Common myeloid progenitor, CD34-positive (primary cell): ENCODE measurements at regions not wholly inside any gene's neighbourhood (a gene's known extent, or its start where the extent isn't known, plus 50 kb on each side); places are given as distances from the start of the nearest gene placed in this dataset.
A peak's percentile ranks its signal among the peaks of the same experiment; 100 is the strongest.

Experiments used
- CTCF ChIA-PET: fragments of 350-600 bp; sonication (Branson Sonifier 250); formaldehyde crosslinking; loops from one replicate; lab custom pipeline; 2021; ENCODE audit warnings: antibody characterized with exemption; lab: Charles Lee
- POLR2A ChIA-PET: fragments of 350-600 bp; sonication (Branson Sonifier 250); formaldehyde crosslinking; loops from one replicate; lab custom pipeline; 2021; ENCODE audit warnings: antibody characterized with exemption; lab: Charles Lee
- DNase-seq, 3 donors: peaks; one replicate each; pipeline versions ENCODE4 v3.0.0 to v3.0.0-alpha.2; 2013
- H3K27ac ChIP-seq, 2 experiments: 1 replicate in 1 of 2; 2 replicates in 1 of 2; pipeline ENCODE4 v1.7.0; 2013; ENCODE audit warnings: inconsistent platforms in 2 of 2, low read length in 2 of 2, mild to moderate bottlenecking in 2 of 2, low read depth in 1 of 2, moderate library complexity in 1 of 2; ENCODE audit not compliant: severe bottlenecking in 2 of 2, insufficient read depth in 1 of 2, poor library complexity in 1 of 2
- H3K27me3 ChIP-seq, 5 experiments: replicated peaks in 2 of 5; 1 replicate in 3 of 5; 2 replicates in 2 of 5; pipeline versions ENCODE4 v1.6.1 to v1.7.0; 2013; ENCODE audit warnings: low read length in 4 of 5, mild to moderate bottlenecking in 2 of 5, moderate library complexity in 2 of 5, inconsistent platforms in 1 of 5; ENCODE audit not compliant: insufficient read depth in 5 of 5, control insufficient read depth in 4 of 5
- H3K36me3 ChIP-seq, 4 experiments: 1 replicate in 2 of 4; 2 replicates in 2 of 4; pipeline versions ENCODE4 v1.6.1 to v1.7.0; 2013; ENCODE audit warnings: low read length in 3 of 4, control low read depth in 1 of 4, mild to moderate bottlenecking in 1 of 4; ENCODE audit not compliant: control insufficient read depth in 4 of 4, insufficient read depth in 4 of 4
- H3K4me1 ChIP-seq, 4 experiments: 1 replicate in 3 of 4; 2 replicates in 1 of 4; pipeline versions ENCODE4 v1.6.1 to v1.7.1; 2013; ENCODE audit warnings: low read length in 3 of 4, mild to moderate bottlenecking in 3 of 4, control low read depth in 1 of 4, inconsistent platforms in 1 of 4, moderate library complexity in 1 of 4; ENCODE audit not compliant: control insufficient read depth in 4 of 4, insufficient read depth in 4 of 4; ENCODE audit errors: control extremely low read depth in 1 of 4
- H3K4me3 ChIP-seq, 7 experiments: 1 replicate in 4 of 7; 2 replicates in 3 of 7; pipeline versions ENCODE4 v1.5.1 to v1.7.0; 2013; ENCODE audit warnings: mild to moderate bottlenecking in 7 of 7, low read length in 6 of 7, moderate library complexity in 6 of 7, inconsistent platforms in 2 of 7, low read depth in 2 of 7, control low read depth in 1 of 7; ENCODE audit not compliant: insufficient read depth in 4 of 7, control insufficient read depth in 1 of 7; ENCODE audit errors: extremely low read depth in 1 of 7
- H3K9me3 ChIP-seq, 5 experiments: 1 replicate in 4 of 5; 2 replicates in 1 of 5; pipeline versions ENCODE4 v1.6.1 to v1.7.1; 2013; ENCODE audit warnings: low read length in 4 of 5, mild to moderate bottlenecking in 2 of 5, inconsistent platforms in 1 of 5, low read depth in 1 of 5, moderate library complexity in 1 of 5; ENCODE audit not compliant: control insufficient read depth in 4 of 5, insufficient read depth in 2 of 5; ENCODE audit errors: control extremely low read depth in 1 of 5
- WGBS: methylation state at CpG from one replicate; pipeline ENCODE4 v1.1.5; 2013; ENCODE audit not compliant: insufficient coverage; 5-methylcytosine and 5-hydroxymethylcytosine counted together

GRCh38 chr17:68801335-68802247, 153.6 kb downstream of the ABCA8 start:
- Histone ChIP-seq H3K4me3 (no peak overlapping the region), H3K27ac (no peak overlapping the region), H3K9me3 (peaks cover 0 to 3% (median 0%) of the 10 kb centered on the region in 5 experiments), H3K27me3 (no peaks in the 10 kb centered on the region), H3K4me1 (no peaks in the 10 kb centered on the region), H3K36me3 (no peaks in the 10 kb centered on the region)
- WGBS: 98% methylated on average over 4 of the region's 9 CpGs
- ChIA-PET POLR2A (no interaction called here), CTCF (interaction anchor here (0.9 kb wide), 1 partner anchor 29 kb away, joined by 3 read pairs; no protein-coding TSS in a partner anchor)
- no peak for DNase-seq

GRCh38 chr17:68800751-68801150, 154.4 kb downstream of the ABCA8 start:
- H3K27me3 ChIP-seq: no peaks in the 10 kb centered on the region
- H3K4me1 ChIP-seq: no peaks in the 10 kb centered on the region
- ChIA-PET CTCF (no interaction called here), POLR2A (no interaction called here)
- no peaks in the 10 kb centered on the region for H3K36me3 ChIP-seq
- DNase-seq: no peak
- no peaks in the 10 kb centered on the region for H3K9me3 ChIP-seq
- H3K4me3 ChIP-seq: no peak overlapping the region
- H3K27ac ChIP-seq: no peak overlapping the region

DNA sequence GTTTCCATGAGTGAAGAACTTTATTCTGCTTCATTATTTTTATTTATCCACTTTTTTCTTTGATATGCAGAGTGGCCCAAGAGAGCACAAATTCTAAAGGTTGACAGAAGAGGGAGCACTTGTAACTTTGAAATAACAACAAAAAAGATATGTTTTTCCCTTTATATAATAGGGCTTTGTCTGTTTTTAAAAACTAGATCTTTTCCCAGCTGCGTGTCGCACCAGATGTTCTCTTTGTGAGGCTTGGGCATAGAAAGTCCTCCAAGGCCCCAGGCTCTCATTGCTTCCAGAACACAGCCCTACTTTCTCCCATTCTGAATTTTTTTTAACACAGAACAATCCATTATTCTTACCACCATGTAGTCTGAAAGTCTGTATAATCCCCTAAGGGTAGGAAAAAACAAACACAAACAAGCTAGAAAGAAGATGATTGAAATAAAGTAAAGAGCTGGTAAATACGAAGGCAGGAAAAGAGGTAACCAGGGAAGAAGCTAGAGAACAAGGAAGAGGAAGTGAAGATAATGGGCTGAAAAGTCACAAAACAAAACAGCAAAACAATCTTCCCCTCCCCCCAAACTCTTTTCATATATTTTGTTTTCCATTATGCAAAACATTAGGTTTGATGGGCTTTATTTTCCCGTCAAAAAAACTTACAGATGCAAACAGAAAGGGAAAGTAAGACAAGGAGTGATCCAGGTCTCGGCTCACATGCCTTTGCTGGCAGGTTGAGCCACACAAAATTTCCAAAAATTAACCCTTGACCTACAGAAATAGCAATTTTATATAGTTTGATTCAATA, 160.4 kb downstream of the ABCA8 start:
- peak overlapping the region in 4 of 7 experiments; percentile 27 to 64 (median 50) for H3K4me3 ChIP-seq

GRCh38 chr17:68792873-68793272, 162.3 kb downstream of the ABCA8 start:
- WGBS: 42% methylated on average over 1 of the region's 2 CpGs
- ChIA-PET POLR2A (no interaction called here), CTCF (interaction anchor here (0.8 to 1.8 kb wide), 3 partner anchors 16 to 446 kb away, joined by 3 read pairs; no protein-coding TSS in a partner anchor)
- H3K27me3 ChIP-seq: no peaks in the 10 kb centered on the region
- H3K27ac ChIP-seq: no peak overlapping the region
- H3K4me1 ChIP-seq: peaks cover 0 to 10% (median 6%) of the 10 kb centered on the region in 4 experiments
- no peaks in the 10 kb centered on the region for H3K9me3 ChIP-seq
- no peaks in the 10 kb centered on the region for H3K36me3 ChIP-seq
- DNase-seq: no peak
- H3K4me3 ChIP-seq: no peak overlapping the region

More for the DNA sequence above, 160.4 kb downstream of the ABCA8 start:
- Histone ChIP-seq H3K36me3 (no peaks in the 10 kb centered on the region), H3K9me3 (no peaks in the 10 kb centered on the region), H3K27me3 (no peaks in the 10 kb centered on the region), H3K4me1 (peaks cover 0 to 10% (median 6%) of the 10 kb centered on the region in 4 experiments), H3K27ac (peak overlapping the region; percentile 52 to 71)
- ChIA-PET POLR2A (interaction anchor here (0.7 kb wide), 1 partner anchor 15 kb away, joined by 3 read pairs; no protein-coding TSS in a partner anchor), CTCF (interaction anchor here (0.7 to 1.8 kb wide), 17 partner anchors 12 to 445 kb away, joined by 3 to 6 read pairs (median 3); no protein-coding TSS in a partner anchor)
- DNase-seq: peak; percentile 35 to 54 (median 50)
- 0% methylated on average over 1 of the region's 5 CpGs for WGBS

- no peaks in the 10 kb centered on the region for H3K27me3 ChIP-seq
- H3K27ac ChIP-seq: no peak overlapping the region
- no peaks in the 10 kb centered on the region for H3K9me3 ChIP-seq
- H3K4me1 ChIP-seq: peaks cover 0 to 10% (median 6%) of the 10 kb centered on the region in 4 experiments
- no CpG with 5 or more reads among the region's 3 CpGs for WGBS
- H3K4me3 ChIP-seq: no peak overlapping the region
- no peak for DNase-seq
- ChIA-PET POLR2A (no interaction called here), CTCF (interaction anchor here (0.8 to 2.5 kb wide), 5 partner anchors 15 to 455 kb away, joined by 3 to 9 read pairs (median 4); no protein-coding TSS in a partner anchor)
- H3K36me3 ChIP-seq: no peaks in the 10 kb centered on the region
These were observed 163.0 kb downstream of the ABCA8 start for GRCh38 chr17:68792042-68792685.

- Histone ChIP-seq H3K4me3 (no peak overlapping the region), H3K4me1 (peaks cover 0 to 10% (median 6%) of the 10 kb centered on the region in 4 experiments), H3K27me3 (no peaks in the 10 kb centered on the region), H3K9me3 (no peaks in the 10 kb centered on the region), H3K27ac (no peak overlapping the region), H3K36me3 (no peaks in the 10 kb centered on the region)
- 100% methylated on average over 2 of the region's 6 CpGs for WGBS
- no peak for DNase-seq
- ChIA-PET CTCF (interaction anchor here (1.2 to 2.5 kb wide), 3 partner anchors 178 to 457 kb away, joined by 4 to 9 read pairs (median 4); no protein-coding TSS in a partner anchor), POLR2A (no interaction called here)
These were observed 164.3 kb downstream of the ABCA8 start for GRCh38 chr17:68790931-68791330.
